Immature natural killer cell (primary cell): ENCODE measurements at regions not wholly inside any gene's neighbourhood (a gene's known extent, or its start where the extent isn't known, plus 50 kb on each side); places are given as distances from the start of the nearest gene placed in this dataset.

ENCODE experiments used
- DNase-seq, 3 donors: peaks; one replicate each; pipeline ENCODE4 v3.0.0; 2022; ENCODE audit warnings: mixed read lengths in 1 of 3
- H3K27ac Mint-ChIP-seq, 6 donors: one replicate each; pipeline ENCODE4 v1.8.0; 2020; ENCODE audit warnings: mixed read lengths in 6 of 6, mild to moderate bottlenecking in 5 of 6, inconsistent platforms in 4 of 6, moderate library complexity in 3 of 6
- H3K27me3 Mint-ChIP-seq, 3 donors: one replicate each; pipeline ENCODE4 v1.8.0; 2020 to 2021; ENCODE audit warnings: low read depth in 3 of 3, mild to moderate bottlenecking in 3 of 3, mixed read lengths in 3 of 3, moderate library complexity in 3 of 3, inconsistent platforms in 1 of 3
- H3K36me3 Mint-ChIP-seq, 3 donors: one replicate each; pipeline ENCODE4 v1.8.0; 2020; ENCODE audit warnings: mixed read lengths in 3 of 3, inconsistent platforms in 2 of 3, mild to moderate bottlenecking in 2 of 3
- H3K4me1 Mint-ChIP-seq, 2 donors: one replicate each; pipeline ENCODE4 v1.8.0; 2020; ENCODE audit warnings: inconsistent platforms in 2 of 2, mild to moderate bottlenecking in 2 of 2, mixed read lengths in 2 of 2, moderate library complexity in 1 of 2
- H3K4me3 Mint-ChIP-seq, 5 donors: one replicate each; pipeline ENCODE4 v1.8.0; 2020; ENCODE audit warnings: mild to moderate bottlenecking in 5 of 5, mixed read lengths in 5 of 5, inconsistent platforms in 3 of 5, moderate library complexity in 3 of 5
- H3K9me3 Mint-ChIP-seq, 6 donors: one replicate each; pipeline ENCODE4 v1.8.0; 2020; ENCODE audit warnings: mild to moderate bottlenecking in 6 of 6, mixed read lengths in 6 of 6, inconsistent platforms in 4 of 6, moderate library complexity in 3 of 6

DNA sequence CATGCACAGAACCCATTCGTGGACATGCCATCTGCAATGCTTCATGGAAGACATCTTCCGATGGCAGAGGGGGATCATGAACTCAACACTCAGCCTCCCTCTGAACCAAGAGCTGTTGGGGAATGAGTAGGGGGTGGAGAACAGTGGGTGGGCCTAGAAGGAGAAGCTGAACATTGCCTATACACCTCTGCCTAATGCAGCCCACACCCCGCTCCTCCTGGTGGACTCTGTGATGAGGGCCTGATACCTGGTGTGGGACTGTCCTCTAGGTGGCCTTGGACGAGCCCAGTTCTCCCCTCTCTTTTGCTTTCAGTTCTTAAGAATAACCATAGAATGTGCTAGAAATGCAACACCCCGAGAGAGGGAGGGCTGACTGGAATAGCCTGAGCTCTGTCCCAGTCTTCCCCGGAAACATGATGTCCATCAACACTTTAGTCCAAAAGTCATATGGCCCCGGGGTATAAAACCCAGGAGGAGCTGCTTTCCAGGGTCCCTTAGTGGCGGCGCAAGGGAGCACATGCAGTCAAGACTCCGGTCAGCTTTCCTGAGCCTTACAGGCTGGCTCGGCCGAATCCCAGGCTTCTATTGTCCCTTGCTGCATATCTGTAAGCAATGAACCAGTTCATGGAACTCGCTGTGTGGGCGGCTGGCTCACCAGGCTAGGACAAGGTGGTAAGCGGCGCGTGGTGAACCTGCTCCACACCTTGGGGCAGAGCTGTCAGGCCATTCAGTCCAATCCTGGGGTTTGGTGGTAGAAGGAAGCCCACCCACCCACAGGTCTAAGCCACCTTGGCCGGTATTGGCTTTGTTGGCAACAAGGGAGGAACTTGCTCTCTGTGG, 216.9 kb downstream of the CTTN start:
- no peak overlapping the region for H3K4me3 Mint-ChIP-seq
- H3K36me3 Mint-ChIP-seq: no peaks in the 10 kb centered on the region
- no peaks in the 10 kb centered on the region for H3K4me1 Mint-ChIP-seq
- peaks cover 0 to 3% (median 1%) of the 10 kb centered on the region in 3 donors for H3K27me3 Mint-ChIP-seq
- H3K27ac Mint-ChIP-seq: no peak overlapping the region
- H3K9me3 Mint-ChIP-seq: no peaks in the 10 kb centered on the region
- DNase-seq: no peak

- no peaks in the 10 kb centered on the region for H3K36me3 Mint-ChIP-seq
- H3K9me3 Mint-ChIP-seq: no peaks in the 10 kb centered on the region
- H3K27ac Mint-ChIP-seq: no peak overlapping the region
- H3K4me1 Mint-ChIP-seq: no peaks in the 10 kb centered on the region
- DNase-seq: no peak
- peaks cover 0 to 5% (median 1%) of the 10 kb centered on the region in 3 donors for H3K27me3 Mint-ChIP-seq
- H3K4me3 Mint-ChIP-seq: no peak overlapping the region
Measured at GRCh38 chr11:70616317-70616716, 218.0 kb downstream of the CTTN start.

- no peaks in the 10 kb centered on the region for H3K9me3 Mint-ChIP-seq
- no peaks in the 10 kb centered on the region for H3K36me3 Mint-ChIP-seq
- DNase-seq: no peak
- H3K27me3 Mint-ChIP-seq: peaks cover 0 to 5% (median 1%) of the 10 kb centered on the region in 3 donors
- H3K4me1 Mint-ChIP-seq: no peaks in the 10 kb centered on the region
- H3K27ac Mint-ChIP-seq: no peak overlapping the region
- no peak overlapping the region for H3K4me3 Mint-ChIP-seq
Measured at GRCh38 chr11:70616938-70617654, 218.8 kb downstream of the CTTN start.

DNA sequence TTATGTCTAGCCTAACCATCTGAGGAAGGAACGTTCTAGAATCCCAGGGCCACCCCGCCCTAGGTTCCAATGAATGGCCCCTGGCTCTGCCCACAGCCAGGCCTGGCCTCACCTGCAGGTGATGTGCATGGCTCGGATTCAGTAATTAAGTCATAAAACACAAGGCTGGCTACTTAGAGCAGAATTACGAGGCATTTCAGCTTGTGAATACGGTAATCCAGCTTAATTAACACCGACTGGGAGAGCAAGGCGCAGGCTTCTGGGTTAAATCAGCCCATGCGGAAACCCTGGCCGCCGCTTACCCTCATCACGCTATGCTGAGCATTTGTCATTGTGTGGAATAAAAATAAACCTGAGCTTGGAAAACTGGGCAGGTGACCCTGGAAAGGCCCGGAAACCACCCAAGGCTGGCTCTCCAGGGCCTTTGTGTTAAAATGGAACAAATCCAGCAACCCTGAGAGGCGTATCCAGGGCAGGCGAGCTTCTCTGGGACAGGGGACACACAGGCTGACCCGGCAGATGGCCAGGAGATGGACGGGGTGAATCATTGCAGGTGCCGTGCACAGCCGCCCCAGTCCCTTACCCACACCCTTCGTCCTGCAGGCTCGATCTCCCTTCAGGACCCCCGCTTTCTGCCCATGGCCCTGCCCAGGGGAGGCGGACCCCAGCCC, 220.2 kb downstream of the CTTN start:
- H3K4me3 Mint-ChIP-seq: no peak overlapping the region
- H3K9me3 Mint-ChIP-seq: no peaks in the 10 kb centered on the region
- no peaks in the 10 kb centered on the region for H3K36me3 Mint-ChIP-seq
- peaks cover 0 to 3% (median 1%) of the 10 kb centered on the region in 3 donors for H3K27me3 Mint-ChIP-seq
- no peaks in the 10 kb centered on the region for H3K4me1 Mint-ChIP-seq
- H3K27ac Mint-ChIP-seq: no peak overlapping the region
- no peak for DNase-seq

GRCh38 chr11:70619591-70619990, 221.3 kb downstream of the CTTN start:
- no peaks in the 10 kb centered on the region for H3K4me1 Mint-ChIP-seq
- H3K9me3 Mint-ChIP-seq: no peaks in the 10 kb centered on the region
- H3K4me3 Mint-ChIP-seq: no peak overlapping the region
- H3K27me3 Mint-ChIP-seq: peaks cover 0 to 2% (median 1%) of the 10 kb centered on the region in 3 donors
- H3K36me3 Mint-ChIP-seq: no peaks in the 10 kb centered on the region
- no peak overlapping the region for H3K27ac Mint-ChIP-seq
- DNase-seq: no peak

DNA sequence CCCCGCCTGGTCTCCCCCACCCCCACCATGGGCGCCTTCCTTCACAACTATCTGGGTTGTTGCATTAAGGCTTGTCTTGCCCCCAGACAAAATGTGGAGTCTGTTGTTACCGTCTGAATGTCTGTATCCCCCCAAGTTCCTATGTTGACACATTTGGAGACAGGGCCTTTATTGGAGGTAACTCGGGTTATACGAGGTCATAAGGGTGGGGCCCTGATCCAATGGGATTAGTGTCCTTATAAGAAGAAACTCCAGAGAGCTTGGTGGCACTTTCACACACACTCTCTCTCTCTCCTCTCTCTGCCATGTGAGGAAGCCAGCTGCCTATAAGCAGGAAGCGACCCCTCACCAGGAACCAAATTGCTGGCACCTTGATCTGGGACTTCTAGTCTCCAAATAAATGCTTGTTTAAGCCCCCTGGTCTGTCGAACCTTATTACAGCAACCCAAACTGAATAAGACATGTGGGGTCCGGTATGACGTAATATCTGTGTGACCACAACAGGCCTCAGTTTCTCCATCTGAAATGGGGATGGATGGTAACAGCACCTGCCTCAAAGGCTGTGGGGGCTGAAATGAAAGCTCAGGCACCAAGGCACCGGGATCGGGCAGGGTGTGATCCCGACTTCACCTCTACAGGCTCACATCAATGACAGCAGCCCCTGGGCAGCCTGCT, 222.3 kb downstream of the CTTN start:
- Mint-ChIP-seq H3K27ac (no peak overlapping the region), H3K36me3 (no peaks in the 10 kb centered on the region), H3K4me1 (no peaks in the 10 kb centered on the region), H3K9me3 (no peaks in the 10 kb centered on the region), H3K4me3 (no peak overlapping the region), H3K27me3 (peaks cover 0 to 2% (median 1%) of the 10 kb centered on the region in 3 donors)
- DNase-seq: no peak

GRCh38 chr11:70621241-70621640, 222.9 kb downstream of the CTTN start:
- no peaks in the 10 kb centered on the region for H3K4me1 Mint-ChIP-seq
- no peak overlapping the region for H3K27ac Mint-ChIP-seq
- H3K36me3 Mint-ChIP-seq: no peaks in the 10 kb centered on the region
- H3K27me3 Mint-ChIP-seq: peaks cover 0 to 2% (median 1%) of the 10 kb centered on the region in 3 donors
- H3K4me3 Mint-ChIP-seq: no peak overlapping the region
- no peaks in the 10 kb centered on the region for H3K9me3 Mint-ChIP-seq
- DNase-seq: no peak

DNA sequence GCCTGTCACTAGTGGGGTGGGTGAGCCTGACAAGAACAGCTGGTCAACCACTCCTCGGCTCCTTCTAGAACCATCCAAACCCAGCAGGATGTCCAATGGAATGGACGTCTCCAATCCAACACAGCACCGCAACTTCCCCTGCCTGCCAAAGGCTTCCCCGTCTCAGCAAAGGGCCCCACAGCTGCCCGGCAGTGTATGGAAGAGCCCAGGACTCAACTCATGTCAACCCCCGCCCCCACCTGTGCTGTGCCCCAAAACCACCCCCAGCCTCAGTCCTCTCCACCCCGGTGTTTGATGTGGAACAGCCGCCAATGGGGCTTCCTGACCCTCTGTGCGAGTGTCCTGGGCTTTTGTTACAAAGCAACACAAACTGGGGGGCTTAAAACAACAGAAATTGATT, 223.8 kb downstream of the CTTN start:
- H3K4me1 Mint-ChIP-seq: no peaks in the 10 kb centered on the region

GRCh38 chr11:70623906-70624597, 225.7 kb downstream of the CTTN start:
- no peak overlapping the region for H3K4me3 Mint-ChIP-seq
- no peak for DNase-seq
- peaks cover 0 to 3% (median 2%) of the 10 kb centered on the region in 3 donors for H3K27me3 Mint-ChIP-seq

More for the DNA sequence above, 223.8 kb downstream of the CTTN start:
- Mint-ChIP-seq H3K27ac (no peak overlapping the region), H3K36me3 (no peaks in the 10 kb centered on the region), H3K4me3 (no peak overlapping the region), H3K9me3 (no peaks in the 10 kb centered on the region), H3K27me3 (peaks cover 0 to 2% (median 1%) of the 10 kb centered on the region in 3 donors)
- DNase-seq: no peak

DNA sequence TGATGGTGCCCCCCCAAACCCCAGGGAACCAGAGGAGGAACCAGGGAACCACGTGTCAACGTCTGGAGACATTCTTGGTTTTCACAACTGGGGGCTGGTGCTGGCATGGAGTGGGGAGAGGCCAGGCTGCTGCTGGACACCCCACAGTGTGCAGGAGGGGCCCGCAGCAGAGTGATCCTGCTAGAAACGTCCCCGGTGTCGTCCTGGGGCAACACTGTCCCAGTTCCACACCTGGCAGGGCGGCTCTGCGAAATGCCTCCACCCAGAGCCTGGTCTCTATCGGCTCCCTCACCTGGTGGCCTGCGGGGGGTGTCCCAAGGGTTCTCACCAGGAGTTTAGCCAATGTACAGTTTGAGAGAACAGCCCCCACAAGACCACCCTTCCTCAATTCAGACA, 226.3 kb downstream of the CTTN start:
- Mint-ChIP-seq H3K4me1 (no peaks in the 10 kb centered on the region), H3K4me3 (no peak overlapping the region), H3K9me3 (no peaks in the 10 kb centered on the region), H3K36me3 (no peaks in the 10 kb centered on the region), H3K27ac (no peak overlapping the region), H3K27me3 (peaks cover 0 to 3% (median 1%) of the 10 kb centered on the region in 3 donors)
- no peak for DNase-seq

More at GRCh38 chr11:70623906-70624597, 225.7 kb downstream of the CTTN start:
- Mint-ChIP-seq H3K4me1 (no peaks in the 10 kb centered on the region), H3K9me3 (no peaks in the 10 kb centered on the region), H3K36me3 (no peaks in the 10 kb centered on the region), H3K27ac (no peak overlapping the region)

DNA sequence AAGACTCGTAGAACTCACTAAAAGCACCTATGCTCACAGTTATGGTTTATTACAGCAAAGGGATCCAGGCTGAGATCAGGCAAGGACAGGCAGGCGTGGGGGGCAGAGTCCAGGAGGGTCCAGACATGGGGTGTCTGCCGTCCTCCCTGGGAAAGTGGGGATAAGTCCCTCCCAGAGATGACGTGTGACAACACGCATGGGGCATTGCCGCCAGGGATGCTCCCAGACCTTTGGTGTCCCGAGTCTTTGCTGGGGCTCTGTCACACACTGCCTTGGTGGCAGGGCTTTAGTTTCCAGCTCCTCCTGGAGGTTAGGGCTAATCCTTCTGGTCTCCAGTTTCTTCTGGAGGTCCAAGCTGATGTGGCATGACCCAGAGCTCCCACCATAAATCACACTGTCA, 226.7 kb downstream of the CTTN start:
- H3K27ac Mint-ChIP-seq: no peak overlapping the region
- H3K4me1 Mint-ChIP-seq: no peaks in the 10 kb centered on the region
- no peak for DNase-seq
- no peak overlapping the region for H3K4me3 Mint-ChIP-seq
- H3K27me3 Mint-ChIP-seq: peaks cover 0 to 3% (median 1%) of the 10 kb centered on the region in 3 donors
- no peaks in the 10 kb centered on the region for H3K36me3 Mint-ChIP-seq
- no peaks in the 10 kb centered on the region for H3K9me3 Mint-ChIP-seq

GRCh38 chr11:70625582-70626518, 227.5 kb downstream of the CTTN start:
- no peak overlapping the region for H3K27ac Mint-ChIP-seq
- no peaks in the 10 kb centered on the region for H3K4me1 Mint-ChIP-seq
- H3K4me3 Mint-ChIP-seq: no peak overlapping the region
- DNase-seq: no peak
- no peaks in the 10 kb centered on the region for H3K9me3 Mint-ChIP-seq
- H3K36me3 Mint-ChIP-seq: no peaks in the 10 kb centered on the region
- H3K27me3 Mint-ChIP-seq: peaks cover 0 to 2% (median 1%) of the 10 kb centered on the region in 3 donors
